ENCODE measurements at regions not wholly inside any gene's neighbourhood (a gene's known extent, or its start where the extent isn't known, plus 50 kb on each side); places are given as distances from the start of the nearest gene placed in this dataset.

DNA sequence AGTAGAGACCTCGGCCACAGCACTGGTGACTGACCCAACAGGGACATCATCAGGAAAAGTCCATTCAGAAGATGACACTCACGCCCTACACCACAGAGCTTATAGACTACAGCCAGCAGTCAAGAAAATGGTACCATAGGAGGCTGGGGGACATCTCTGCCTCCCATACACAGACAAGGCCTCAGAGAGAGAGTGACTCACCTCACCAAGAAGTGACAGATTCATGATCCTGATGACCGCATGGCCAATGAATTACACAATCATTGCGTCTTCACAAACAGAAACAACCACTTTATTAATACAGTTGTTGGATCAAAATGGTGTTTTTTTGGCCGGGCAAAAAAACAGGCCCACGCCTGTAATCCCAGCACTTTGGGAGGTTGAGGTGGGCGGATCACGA lies 260.8 kb upstream of the TSHZ3 start:
- Histone ChIP-seq H3K4me1 (ENCODE audit: control insufficient read depth, insufficient read depth, low read length) (no peaks in the 10 kb centered on the region), H3K36me3 (ENCODE audit: control insufficient read depth, insufficient read depth, low read length) (no peaks in the 10 kb centered on the region), H3K27ac (ENCODE audit: low read depth, low read length) (no peak overlapping the region), H3K9ac (ENCODE audit: low read length) (no peak overlapping the region), H3K27me3 (ENCODE audit: control insufficient read depth, insufficient read depth, low read length) (no peaks in the 10 kb centered on the region), H3K4me3 (ENCODE audit: low read length) (no peak overlapping the region)

DNA sequence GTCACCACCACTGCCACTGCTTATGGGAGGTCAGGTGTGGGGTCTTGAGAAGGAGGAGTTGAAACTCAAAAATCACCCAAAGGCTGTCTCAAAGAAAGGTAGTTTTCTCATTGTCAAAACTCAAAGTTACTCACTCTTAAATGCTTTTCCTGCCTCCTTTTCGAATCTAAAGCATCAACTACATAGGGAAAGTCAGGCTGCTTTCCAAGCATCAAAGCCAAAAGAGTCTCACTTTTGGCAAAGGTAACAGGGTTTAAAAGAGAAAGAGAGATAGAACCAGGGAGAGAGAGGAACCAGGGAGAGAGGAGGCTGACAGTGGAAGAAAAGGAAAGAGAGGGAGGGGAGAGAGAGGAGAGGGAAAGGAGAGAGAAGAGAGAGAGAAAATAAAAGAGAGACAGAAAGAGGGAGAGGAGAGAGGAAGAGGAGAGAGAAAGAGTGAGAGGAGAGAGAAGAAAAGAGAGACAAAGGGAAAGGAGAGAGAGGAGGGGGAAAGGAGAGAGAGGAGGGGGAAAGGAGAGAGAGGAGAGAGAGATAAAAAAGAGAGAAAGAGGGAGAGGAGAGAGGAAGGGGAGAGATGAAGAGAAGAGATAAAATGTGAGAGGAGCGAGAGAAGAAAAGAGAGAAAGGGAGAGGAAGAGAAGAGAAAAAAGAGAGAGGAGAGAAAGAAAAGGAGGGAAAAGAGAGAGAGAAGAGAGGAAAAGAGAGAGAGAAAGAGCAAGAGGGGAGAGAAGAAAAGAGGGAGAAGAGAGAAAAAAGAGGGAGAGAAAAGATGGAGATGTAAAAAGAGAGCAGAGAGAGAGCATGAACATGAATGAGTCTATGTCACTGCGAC lies 262.0 kb upstream of the TSHZ3 start:
- Histone ChIP-seq H3K27ac (ENCODE audit: low read depth, low read length) (no peak overlapping the region), H3K27me3 (ENCODE audit: control insufficient read depth, insufficient read depth, low read length) (no peaks in the 10 kb centered on the region), H3K36me3 (ENCODE audit: control insufficient read depth, insufficient read depth, low read length) (no peaks in the 10 kb centered on the region), H3K4me1 (ENCODE audit: control insufficient read depth, insufficient read depth, low read length) (no peaks in the 10 kb centered on the region), H3K9ac (ENCODE audit: low read length) (no peak overlapping the region), H3K4me3 (ENCODE audit: low read length) (no peak overlapping the region)

DNA sequence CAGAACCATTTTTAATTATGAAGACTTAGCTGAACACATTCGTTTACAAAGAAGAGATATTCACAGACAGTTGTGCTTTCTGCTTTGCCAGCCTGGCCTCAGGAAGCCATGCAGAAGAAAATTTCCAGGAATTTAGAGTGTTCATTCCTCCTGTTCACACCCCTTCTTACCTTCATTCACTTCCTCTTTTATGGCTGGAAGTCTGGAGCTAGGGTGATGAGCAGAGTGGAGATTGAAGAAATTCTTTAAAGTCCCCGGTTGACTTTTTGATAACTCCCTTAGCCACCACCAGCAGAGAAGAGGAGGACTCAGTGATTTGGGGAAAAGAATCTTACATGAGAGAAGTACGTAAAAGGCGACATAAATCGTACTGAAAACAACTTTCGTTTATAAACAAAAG lies 263.6 kb upstream of the TSHZ3 start:
- H3K4me3 ChIP-seq (ENCODE audit: low read length): no peak overlapping the region
- H3K27me3 ChIP-seq (ENCODE audit: control insufficient read depth, insufficient read depth, low read length): no peaks in the 10 kb centered on the region
- H3K27ac ChIP-seq (ENCODE audit: low read depth, low read length): no peak overlapping the region
- no peaks in the 10 kb centered on the region for H3K4me1 ChIP-seq (ENCODE audit: control insufficient read depth, insufficient read depth, low read length)
- no peak overlapping the region for H3K9ac ChIP-seq (ENCODE audit: low read length)
- no peaks in the 10 kb centered on the region for H3K36me3 ChIP-seq (ENCODE audit: control insufficient read depth, insufficient read depth, low read length)

DNA sequence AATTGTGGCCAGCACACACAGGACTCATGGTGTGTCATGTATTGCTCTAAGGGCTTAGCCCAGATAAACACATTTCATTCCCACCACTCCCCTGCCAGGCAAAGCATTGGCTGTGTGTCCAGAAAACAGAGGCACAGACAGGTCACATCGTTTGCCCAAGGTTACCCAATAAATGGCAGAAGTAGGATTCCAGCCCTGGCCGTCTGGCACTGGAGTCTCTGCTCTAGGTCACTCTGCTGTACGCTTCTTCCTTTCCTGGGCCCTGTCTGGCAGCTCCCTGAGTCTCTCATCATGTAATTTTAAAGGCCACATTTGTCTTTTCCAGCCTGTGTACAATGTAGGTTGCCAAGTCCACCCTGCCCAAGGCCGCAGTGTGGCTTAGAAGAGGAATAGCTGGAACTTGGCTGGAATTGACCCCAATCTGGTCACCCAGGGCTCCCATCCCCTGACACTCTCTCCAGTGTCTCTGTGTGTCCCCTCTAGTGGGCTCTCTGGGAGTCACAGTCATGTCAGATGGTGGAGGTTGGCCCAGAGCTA lies 264.5 kb upstream of the TSHZ3 start:
- Histone ChIP-seq H3K27ac (ENCODE audit: low read depth, low read length) (no peak overlapping the region), H3K9ac (ENCODE audit: low read length) (no peak overlapping the region), H3K4me1 (ENCODE audit: control insufficient read depth, insufficient read depth, low read length) (no peaks in the 10 kb centered on the region), H3K4me3 (ENCODE audit: low read length) (no peak overlapping the region), H3K27me3 (ENCODE audit: control insufficient read depth, insufficient read depth, low read length) (no peaks in the 10 kb centered on the region), H3K36me3 (ENCODE audit: control insufficient read depth, insufficient read depth, low read length) (no peaks in the 10 kb centered on the region)

DNA sequence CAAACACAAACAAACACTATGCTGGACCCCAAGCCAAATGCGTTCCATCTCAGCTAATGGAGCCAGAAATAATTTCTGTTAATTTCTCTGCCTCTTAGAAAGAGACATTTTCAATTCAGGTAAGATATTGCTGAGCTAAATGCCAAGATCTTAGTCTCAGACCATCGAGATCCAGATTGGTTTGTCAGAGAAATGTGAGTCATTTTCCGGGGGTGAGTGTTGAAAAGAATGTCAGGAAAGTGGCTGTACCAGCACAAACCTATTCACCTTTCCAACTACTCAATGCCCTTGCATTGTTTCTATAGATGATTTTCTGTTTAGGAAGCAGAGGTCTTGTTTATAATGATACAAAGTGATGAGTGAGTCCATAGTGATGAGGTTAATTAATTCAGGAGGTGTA lies 266.8 kb upstream of the TSHZ3 start:
- no peaks in the 10 kb centered on the region for H3K4me1 ChIP-seq (ENCODE audit: control insufficient read depth, insufficient read depth, low read length)
- no peaks in the 10 kb centered on the region for H3K27me3 ChIP-seq (ENCODE audit: control insufficient read depth, insufficient read depth, low read length)
- no peak overlapping the region for H3K9ac ChIP-seq (ENCODE audit: low read length)
- H3K36me3 ChIP-seq (ENCODE audit: control insufficient read depth, insufficient read depth, low read length): no peaks in the 10 kb centered on the region
- no peak overlapping the region for H3K27ac ChIP-seq (ENCODE audit: low read depth, low read length)
- no peak overlapping the region for H3K4me3 ChIP-seq (ENCODE audit: low read length)

DNA sequence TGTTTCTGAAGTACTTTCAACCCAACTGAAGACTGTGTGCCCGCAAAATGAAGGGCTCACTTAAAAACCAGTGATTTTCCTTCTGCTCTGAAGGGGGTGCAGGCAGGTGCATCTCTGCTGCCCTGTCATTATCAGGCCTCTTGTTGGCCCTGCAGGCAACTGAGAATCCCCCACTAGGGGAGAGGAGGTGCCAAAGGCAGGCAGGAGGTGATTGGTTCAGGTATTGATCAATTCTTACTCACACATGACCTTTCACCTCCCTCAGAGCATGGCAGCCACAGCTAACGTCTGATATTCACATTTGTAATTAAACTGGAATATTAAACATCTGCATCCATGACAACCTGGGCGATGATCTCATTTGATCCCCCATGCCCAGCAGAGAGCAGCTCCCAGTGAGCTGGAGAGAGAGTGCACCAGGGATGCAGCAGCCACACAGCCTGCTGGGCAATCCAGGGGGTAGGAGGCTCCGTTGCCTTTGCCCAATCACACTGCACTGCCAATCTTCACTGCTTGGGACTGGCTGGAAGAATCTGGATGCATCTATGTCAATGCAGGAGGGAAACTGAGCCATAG lies 267.9 kb upstream of the TSHZ3 start:
- Histone ChIP-seq H3K36me3 (ENCODE audit: control insufficient read depth, insufficient read depth, low read length) (no peaks in the 10 kb centered on the region), H3K27me3 (ENCODE audit: control insufficient read depth, insufficient read depth, low read length) (no peaks in the 10 kb centered on the region), H3K4me1 (ENCODE audit: control insufficient read depth, insufficient read depth, low read length) (no peaks in the 10 kb centered on the region), H3K27ac (ENCODE audit: low read depth, low read length) (no peak overlapping the region), H3K9ac (ENCODE audit: low read length) (no peak overlapping the region), H3K4me3 (ENCODE audit: low read length) (no peak overlapping the region)

- H3K27me3 ChIP-seq (ENCODE audit: control insufficient read depth, insufficient read depth, low read length): no peaks in the 10 kb centered on the region
- no peak overlapping the region for H3K27ac ChIP-seq (ENCODE audit: low read depth, low read length)
- H3K4me1 ChIP-seq (ENCODE audit: control insufficient read depth, insufficient read depth, low read length): no peaks in the 10 kb centered on the region
- H3K9ac ChIP-seq (ENCODE audit: low read length): no peak overlapping the region
- no peak overlapping the region for H3K4me3 ChIP-seq (ENCODE audit: low read length)
- H3K36me3 ChIP-seq (ENCODE audit: control insufficient read depth, insufficient read depth, low read length): no peaks in the 10 kb centered on the region
Measured at GRCh38 chr19:31625056-31625455, 275.8 kb upstream of the TSHZ3 start.

DNA sequence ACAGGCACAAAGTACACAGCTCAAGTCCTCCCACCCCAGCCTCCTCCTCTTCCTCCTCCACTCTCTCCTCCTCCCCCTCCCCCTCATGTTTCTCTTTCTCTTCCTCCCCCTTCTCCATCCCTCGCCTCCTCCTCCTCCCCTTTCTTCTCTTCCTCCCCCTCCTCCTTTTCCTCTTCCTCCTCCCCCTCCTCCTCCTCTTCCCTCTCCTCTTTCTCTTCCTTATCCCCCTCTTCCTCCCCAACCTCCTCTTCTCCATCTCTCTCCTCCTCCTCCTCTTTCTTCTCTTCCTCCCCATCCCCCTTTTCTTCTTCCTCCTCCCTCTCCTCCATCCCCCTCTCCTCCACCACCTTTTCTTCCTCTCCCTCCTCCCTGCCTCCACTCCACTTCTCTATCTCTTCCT lies 276.3 kb upstream of the TSHZ3 start:
- H3K4me1 ChIP-seq (ENCODE audit: control insufficient read depth, insufficient read depth, low read length): no peaks in the 10 kb centered on the region
- no peak overlapping the region for H3K27ac ChIP-seq (ENCODE audit: low read depth, low read length)
- H3K27me3 ChIP-seq (ENCODE audit: control insufficient read depth, insufficient read depth, low read length): no peaks in the 10 kb centered on the region
- no peaks in the 10 kb centered on the region for H3K36me3 ChIP-seq (ENCODE audit: control insufficient read depth, insufficient read depth, low read length)
- H3K4me3 ChIP-seq (ENCODE audit: low read length): no peak overlapping the region
- H3K9ac ChIP-seq (ENCODE audit: low read length): no peak overlapping the region

DNA sequence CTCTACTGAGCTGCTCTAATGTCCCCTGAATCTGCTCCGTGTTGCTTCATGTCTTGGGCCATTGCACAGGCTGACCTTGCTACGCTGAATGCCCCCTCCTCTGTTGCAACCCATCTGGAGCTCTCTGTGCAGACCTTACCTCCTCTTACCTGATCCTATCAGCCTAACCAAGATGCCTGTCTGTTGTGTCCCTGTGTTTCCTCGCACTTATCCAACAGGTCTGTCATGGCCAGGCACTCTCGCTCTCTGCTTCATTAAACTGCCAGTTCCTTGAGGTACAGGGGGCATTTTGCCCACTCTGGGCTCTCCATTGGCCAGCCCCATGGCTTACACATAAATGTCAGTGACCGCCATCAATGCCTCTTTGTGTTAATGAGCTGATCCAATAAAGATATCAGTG lies 277.7 kb upstream of the TSHZ3 start:
- Histone ChIP-seq H3K4me1 (ENCODE audit: control insufficient read depth, insufficient read depth, low read length) (no peaks in the 10 kb centered on the region), H3K4me3 (ENCODE audit: low read length) (no peak overlapping the region), H3K9ac (ENCODE audit: low read length) (no peak overlapping the region), H3K27ac (ENCODE audit: low read depth, low read length) (no peak overlapping the region), H3K27me3 (ENCODE audit: control insufficient read depth, insufficient read depth, low read length) (no peaks in the 10 kb centered on the region), H3K36me3 (ENCODE audit: control insufficient read depth, insufficient read depth, low read length) (no peaks in the 10 kb centered on the region)

DNA sequence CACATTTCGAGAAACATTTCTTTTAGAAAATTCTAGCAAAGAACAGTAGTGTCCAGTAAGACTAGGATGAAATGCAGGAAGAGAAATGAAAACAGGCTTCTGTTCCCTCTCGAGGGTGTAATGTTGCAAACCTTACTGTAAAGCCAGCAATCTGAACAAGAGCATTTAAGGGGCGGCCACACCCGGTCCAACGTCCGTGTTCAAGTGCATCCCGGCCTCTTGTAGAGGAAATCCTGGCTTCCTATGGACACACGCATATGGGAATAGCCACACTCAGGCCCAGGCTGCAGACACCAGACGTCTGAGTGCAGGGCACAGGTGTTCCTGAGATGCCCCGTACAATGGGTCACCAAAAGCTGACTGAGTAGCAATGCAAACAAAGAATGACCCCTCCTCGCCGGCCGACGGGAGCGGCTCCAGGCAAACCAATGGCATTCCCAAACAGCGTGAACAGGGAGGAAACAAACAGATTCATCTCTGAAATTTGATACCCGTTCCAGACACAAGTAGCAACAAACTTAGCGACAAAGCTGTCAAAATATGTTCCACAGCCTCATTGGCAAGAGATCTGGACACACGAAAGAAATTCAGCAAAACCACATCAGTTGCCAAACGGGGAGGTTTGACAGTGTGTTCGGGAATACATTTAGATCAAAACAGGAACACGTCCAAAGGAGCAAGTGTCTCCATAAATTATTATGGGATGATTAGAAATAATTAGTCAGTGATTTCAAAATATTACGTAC lies 278.6 kb upstream of the TSHZ3 start:
- Histone ChIP-seq H3K4me3 (ENCODE audit: low read length) (no peak overlapping the region), H3K27me3 (ENCODE audit: control insufficient read depth, insufficient read depth, low read length) (no peaks in the 10 kb centered on the region), H3K36me3 (ENCODE audit: control insufficient read depth, insufficient read depth, low read length) (no peaks in the 10 kb centered on the region), H3K4me1 (ENCODE audit: control insufficient read depth, insufficient read depth, low read length) (no peaks in the 10 kb centered on the region), H3K27ac (ENCODE audit: low read depth, low read length) (no peak overlapping the region), H3K9ac (ENCODE audit: low read length) (no peak overlapping the region)

DNA sequence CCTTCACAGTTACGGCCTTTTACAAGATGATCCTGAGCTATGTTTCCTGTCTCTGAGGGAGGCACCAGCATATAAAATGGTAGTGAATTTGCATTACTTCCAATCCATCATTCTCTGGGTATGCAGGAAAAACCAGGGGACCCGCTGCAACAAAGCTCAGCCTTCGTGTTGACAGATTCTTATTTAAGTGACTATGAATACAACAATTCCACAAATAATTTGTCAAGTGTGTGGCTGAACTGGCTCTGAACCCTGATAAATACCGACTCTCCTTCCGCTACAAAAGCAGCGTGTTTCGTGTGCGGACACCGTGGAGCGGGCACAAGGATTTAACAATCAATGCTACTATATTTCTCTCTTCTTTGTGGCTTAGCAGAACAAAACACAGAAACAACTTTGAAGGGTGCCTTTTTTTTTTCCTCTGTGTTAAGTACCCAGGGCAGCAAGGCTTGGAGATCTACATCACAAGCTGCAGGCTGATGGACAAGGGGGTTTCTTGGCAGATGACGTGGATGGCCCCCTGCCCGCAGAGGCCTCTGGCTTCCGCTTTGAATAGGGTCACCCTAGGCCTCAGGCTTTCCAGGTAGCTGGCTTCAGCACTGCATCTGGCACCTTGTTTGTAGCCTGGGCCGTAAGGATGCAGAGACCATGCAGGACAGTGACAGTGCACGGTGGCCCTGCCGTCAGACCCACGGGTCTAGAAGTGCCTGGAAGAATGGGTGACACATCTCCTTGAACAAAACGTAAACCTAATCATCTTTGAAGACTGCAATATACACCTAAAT lies 280.5 kb upstream of the TSHZ3 start:
- Histone ChIP-seq H3K9ac (ENCODE audit: low read length) (no peak overlapping the region), H3K36me3 (ENCODE audit: control insufficient read depth, insufficient read depth, low read length) (no peaks in the 10 kb centered on the region), H3K27ac (ENCODE audit: low read depth, low read length) (no peak overlapping the region), H3K4me3 (ENCODE audit: low read length) (no peak overlapping the region), H3K4me1 (ENCODE audit: control insufficient read depth, insufficient read depth, low read length) (no peaks in the 10 kb centered on the region), H3K27me3 (ENCODE audit: control insufficient read depth, insufficient read depth, low read length) (no peaks in the 10 kb centered on the region)

GRCh38 chr19:31633014-31633413 lies 283.8 kb upstream of the TSHZ3 start:
- Histone ChIP-seq H3K4me3 (ENCODE audit: low read length) (no peak overlapping the region), H3K27me3 (ENCODE audit: control insufficient read depth, insufficient read depth, low read length) (no peaks in the 10 kb centered on the region), H3K4me1 (ENCODE audit: control insufficient read depth, insufficient read depth, low read length) (no peaks in the 10 kb centered on the region), H3K36me3 (ENCODE audit: control insufficient read depth, insufficient read depth, low read length) (no peaks in the 10 kb centered on the region), H3K27ac (ENCODE audit: low read depth, low read length) (no peak overlapping the region), H3K9ac (ENCODE audit: low read length) (no peak overlapping the region)

Measured in rectal smooth muscle tissue (tissue), 1 donor.